Subcutaneous abdominal adipose tissue (tissue), 5 donors: ENCODE measurements at regions not wholly inside any gene's neighbourhood (a gene's known extent, or its start where the extent isn't known, plus 50 kb on each side); places are given as distances from the start of the nearest gene placed in this dataset.
"Not testable (repeated sequence)": the region's sequence is repeated elsewhere in the genome, so short reads cannot be mapped to it uniquely, and the experiment has no call there.

Experiments used
- H3K27ac ChIP-seq: one replicate; pipeline ENCODE4 v1.7.0; 2013; ENCODE audit warnings: low read depth, mild to moderate bottlenecking, inconsistent platforms, low read length, moderate library complexity
- H3K27me3 ChIP-seq, 5 donors: one replicate each; pipeline ENCODE4 v1.7.0; 2013; ENCODE audit warnings: low read length in 5 of 5, inconsistent platforms in 1 of 5; ENCODE audit not compliant: control insufficient read depth in 5 of 5, insufficient read depth in 4 of 5
- H3K36me3 ChIP-seq, 5 donors: one replicate each; pipeline ENCODE4 v1.7.0; 2013; ENCODE audit warnings: low read length in 5 of 5; ENCODE audit not compliant: control insufficient read depth in 5 of 5, insufficient read depth in 5 of 5
- H3K4me1 ChIP-seq, 5 donors: one replicate each; pipeline ENCODE4 v1.7.0; 2013; ENCODE audit warnings: low read length in 5 of 5, mild to moderate bottlenecking in 3 of 5, moderate library complexity in 1 of 5; ENCODE audit not compliant: control insufficient read depth in 5 of 5, insufficient read depth in 5 of 5
- H3K4me3 ChIP-seq, 5 donors: one replicate each; pipeline ENCODE4 v1.7.0; 2013; ENCODE audit warnings: low read length in 5 of 5, low read depth in 1 of 5
- H3K9ac ChIP-seq, 5 donors: one replicate each; pipeline ENCODE4 v1.7.0; 2013; ENCODE audit warnings: low read length in 5 of 5, mild to moderate bottlenecking in 4 of 5, moderate library complexity in 3 of 5
- H3K9me3 ChIP-seq, 5 donors: one replicate each; pipeline ENCODE4 v1.7.0; 2013; ENCODE audit warnings: low read length in 5 of 5; ENCODE audit not compliant: control insufficient read depth in 5 of 5
- donor health status: healthy.
- donor health status: healthy.
- donor health status: healthy.
- donor health status: healthy.
- donor health status: healthy.

- H3K27ac ChIP-seq, result no peak overlapping the region
- no peaks in the 10 kb centered on the region for H3K36me3 ChIP-seq
- no peak overlapping the region for H3K4me3 ChIP-seq
- H3K9ac ChIP-seq, result no peak overlapping the region
- no peaks in the 10 kb centered on the region for H3K9me3 ChIP-seq
- H3K4me1 ChIP-seq, result peaks cover 0 to 17% (median 5%) of the 10 kb centered on the region in 5 donors
- peaks cover 14 to 54% (median 30%) of the 10 kb centered on the region in 5 donors for H3K27me3 ChIP-seq
Observed at GRCh38 chr16:86344586-86344871, 165.8 kb upstream of the FOXF1 start.

GRCh38 chr16:86344881-86345280 is 165.4 kb upstream of the FOXF1 start:
- Histone ChIP-seq H3K9ac (no peak overlapping the region), H3K4me3 (no peak overlapping the region), H3K9me3 (no peaks in the 10 kb centered on the region), H3K36me3 (no peaks in the 10 kb centered on the region), H3K4me1 (peaks cover 0 to 17% (median 5%) of the 10 kb centered on the region in 5 donors), H3K27me3 (peaks cover 16 to 57% (median 33%) of the 10 kb centered on the region in 5 donors), H3K27ac (no peak overlapping the region)

- Histone ChIP-seq H3K9ac (no peak overlapping the region), H3K4me3 (no peak overlapping the region), H3K36me3 (no peaks in the 10 kb centered on the region), H3K27ac (no peak overlapping the region), H3K27me3 (peaks cover 20 to 54% (median 34%) of the 10 kb centered on the region in 5 donors), H3K9me3 (no peaks in the 10 kb centered on the region), H3K4me1 (peaks cover 0 to 17% (median 5%) of the 10 kb centered on the region in 5 donors)
Observed at GRCh38 chr16:86345516-86345915, 164.8 kb upstream of the FOXF1 start.

GRCh38 chr16:86346034-86346433 is 164.3 kb upstream of the FOXF1 start:
- H3K4me3 ChIP-seq, result no peak overlapping the region
- no peak overlapping the region for H3K9ac ChIP-seq
- no peak overlapping the region for H3K27ac ChIP-seq
- peaks cover 20 to 58% (median 36%) of the 10 kb centered on the region in 5 donors for H3K27me3 ChIP-seq
- no peaks in the 10 kb centered on the region for H3K36me3 ChIP-seq
- no peaks in the 10 kb centered on the region for H3K9me3 ChIP-seq
- peaks cover 0 to 17% (median 5%) of the 10 kb centered on the region in 5 donors for H3K4me1 ChIP-seq

- Histone ChIP-seq H3K27ac (no peak overlapping the region), H3K9me3 (no peaks in the 10 kb centered on the region), H3K27me3 (peaks cover 23 to 59% (median 42%) of the 10 kb centered on the region in 5 donors), H3K4me3 (no peak overlapping the region), H3K36me3 (no peaks in the 10 kb centered on the region), H3K4me1 (peaks cover 0 to 17% (median 5%) of the 10 kb centered on the region in 5 donors), H3K9ac (no peak overlapping the region)
Observed at GRCh38 chr16:86347090-86347489, 163.2 kb upstream of the FOXF1 start.

GRCh38 chr16:86347916-86348555 is 162.3 kb upstream of the FOXF1 start:
- no peaks in the 10 kb centered on the region for H3K9me3 ChIP-seq

GRCh38 chr16:86349338-86349900 is 160.9 kb upstream of the FOXF1 start:
- Histone ChIP-seq H3K9me3 (no peaks in the 10 kb centered on the region), H3K9ac (no peak overlapping the region), H3K27me3 (peaks cover 33 to 59% (median 54%) of the 10 kb centered on the region in 5 donors), H3K4me1 (peaks cover 0 to under 1% (median 0%) of the 10 kb centered on the region in 5 donors), H3K36me3 (no peaks in the 10 kb centered on the region), H3K4me3 (no peak overlapping the region), H3K27ac (no peak overlapping the region)

More at GRCh38 chr16:86347916-86348555, 162.3 kb upstream of the FOXF1 start:
- Histone ChIP-seq H3K27me3 (peaks cover 23 to 56% (median 44%) of the 10 kb centered on the region in 5 donors), H3K9ac (no peak overlapping the region), H3K27ac (no peak overlapping the region), H3K4me1 (peaks cover 0 to 13% (median 4%) of the 10 kb centered on the region in 5 donors), H3K36me3 (no peaks in the 10 kb centered on the region), H3K4me3 (no peak overlapping the region)

- Histone ChIP-seq H3K27me3 (peaks cover 38 to 62% (median 55%) of the 10 kb centered on the region in 5 donors), H3K27ac (no peak overlapping the region), H3K4me1 (no peaks in the 10 kb centered on the region), H3K9me3 (peaks cover 0 to 2% (median 2%) of the 10 kb centered on the region in 5 donors), H3K4me3 (no peak overlapping the region), H3K9ac (no peak overlapping the region), H3K36me3 (no peaks in the 10 kb centered on the region)
Observed at GRCh38 chr16:86350289-86350688, 160.0 kb upstream of the FOXF1 start.

- no peak overlapping the region for H3K4me3 ChIP-seq
- H3K9me3 ChIP-seq, result peaks cover 3 to 11% (median 11%) of the 10 kb centered on the region in 5 donors
- H3K9ac ChIP-seq, result no peak overlapping the region
- no peaks in the 10 kb centered on the region for H3K36me3 ChIP-seq
- H3K4me1 ChIP-seq, result no peaks in the 10 kb centered on the region
- no peak overlapping the region for H3K27ac ChIP-seq
- H3K27me3 ChIP-seq, result peaks cover 35 to 62% (median 55%) of the 10 kb centered on the region in 5 donors
Observed at GRCh38 chr16:86351041-86351784, 159.1 kb upstream of the FOXF1 start.

GRCh38 chr16:86351785-86352139 is 158.6 kb upstream of the FOXF1 start:
- not testable (repeated sequence) for H3K27ac ChIP-seq, H3K36me3 ChIP-seq, H3K9ac ChIP-seq, H3K4me3 ChIP-seq, H3K4me1 ChIP-seq
- peaks cover 3 to 13% (median 13%) of the 10 kb centered on the region in 5 donors for H3K9me3 ChIP-seq
- peaks cover 35 to 66% (median 55%) of the 10 kb centered on the region in 5 donors for H3K27me3 ChIP-seq
